Parathyroid adenoma (tissue), 2 donors: ENCODE measurements at regions not wholly inside any gene's neighbourhood (a gene's known extent, or its start where the extent isn't known, plus 50 kb on each side); places are given as distances from the start of the nearest gene placed in this dataset.

Experiments
- H2AFZ ChIP-seq: fragments of 300-600 bp; sonication (generic); one replicate; pipeline ENCODE4 v1.7.0; 2017; ENCODE audit warnings: antibody characterized with exemption, mild to moderate bottlenecking
- H3K27ac ChIP-seq: fragments of 300-600 bp; sonication (generic); one replicate; pipeline ENCODE4 v1.7.0; 2017
- H3K27me3 ChIP-seq: fragments of 300-600 bp; sonication (generic); one replicate; pipeline ENCODE4 v1.7.0; 2017; ENCODE audit warnings: low read length; ENCODE audit not compliant: control insufficient read depth, insufficient read depth
- H3K36me3 ChIP-seq: fragments of 300-600 bp; sonication (generic); one replicate; pipeline ENCODE4 v1.7.0; 2017; ENCODE audit warnings: low read length; ENCODE audit not compliant: control insufficient read depth, insufficient read depth
- H3K4me1 ChIP-seq: fragments of 300-600 bp; sonication (generic); one replicate; pipeline ENCODE4 v1.7.0; 2017; ENCODE audit warnings: control low read depth
- H3K4me2 ChIP-seq: fragments of 300-600 bp; sonication (generic); one replicate; pipeline ENCODE4 v1.7.0; 2017; ENCODE audit warnings: low read length
- H3K4me3 ChIP-seq: fragments of 300-600 bp; sonication (generic); one replicate; pipeline ENCODE4 v1.7.0; 2017; ENCODE audit warnings: low read depth, low read length
- H3K79me2 ChIP-seq: fragments of 300-600 bp; sonication (generic); one replicate; pipeline ENCODE4 v1.7.0; 2017; ENCODE audit warnings: control low read depth
- H3K9ac ChIP-seq: fragments of 300-600 bp; sonication (generic); one replicate; pipeline ENCODE4 v1.7.0; 2017; ENCODE audit warnings: mild to moderate bottlenecking
- H3K9me3 ChIP-seq: fragments of 300-600 bp; sonication (generic); one replicate; pipeline ENCODE4 v1.7.0; 2017; ENCODE audit warnings: low read length; ENCODE audit not compliant: control insufficient read depth
- CTCF ChIP-seq: fragments of 300-600 bp; sonication (generic); IDR thresholded peaks from one replicate; pipeline ENCODE4 v1.7.0; 2017; ENCODE audit warnings: antibody characterized with exemption, mild to moderate bottlenecking
- donor health status: primary hyperparathyroidism.

GRCh38 chr13:74678308-74678965, 544.2 kb upstream of the KLF12 start:
- TF ChIP-seq CTCF = no peak
- no peaks in the 10 kb centered on the region for H3K9me3 ChIP-seq
- no peak overlapping the region for H2AFZ ChIP-seq
- no peaks in the 10 kb centered on the region for H3K27me3 ChIP-seq
- no peak overlapping the region for H3K27ac ChIP-seq
- H3K79me2 ChIP-seq = no peaks in the 10 kb centered on the region
- H3K4me1 ChIP-seq = no peaks in the 10 kb centered on the region
- H3K9ac ChIP-seq = no peak overlapping the region
- no peaks in the 10 kb centered on the region for H3K36me3 ChIP-seq
- H3K4me2 ChIP-seq = no peak overlapping the region
- H3K4me3 ChIP-seq = no peak overlapping the region

GRCh38 chr13:74675972-74676371, 541.8 kb upstream of the KLF12 start:
- Histone ChIP-seq H3K27ac (no peak overlapping the region), H3K4me3 (no peak overlapping the region), H3K4me1 (no peaks in the 10 kb centered on the region), H3K9ac (no peak overlapping the region), H3K36me3 (no peaks in the 10 kb centered on the region), H3K9me3 (no peaks in the 10 kb centered on the region), H3K79me2 (no peaks in the 10 kb centered on the region), H3K27me3 (no peaks in the 10 kb centered on the region), H3K4me2 (no peak overlapping the region), H2AFZ (no peak overlapping the region)
- no peak for TF ChIP-seq CTCF

GRCh38 chr13:74675182-74675581, 541.0 kb upstream of the KLF12 start:
- Histone ChIP-seq H3K27ac (no peak overlapping the region), H3K27me3 (no peaks in the 10 kb centered on the region), H3K36me3 (no peaks in the 10 kb centered on the region), H3K79me2 (no peaks in the 10 kb centered on the region), H3K4me1 (no peaks in the 10 kb centered on the region), H3K4me3 (no peak overlapping the region), H3K9ac (no peak overlapping the region), H3K4me2 (no peak overlapping the region), H2AFZ (no peak overlapping the region), H3K9me3 (no peaks in the 10 kb centered on the region)
- TF ChIP-seq CTCF = no peak

- no peaks in the 10 kb centered on the region for H3K79me2 ChIP-seq
- no peak for TF ChIP-seq CTCF
- H3K4me2 ChIP-seq = no peak overlapping the region
- no peaks in the 10 kb centered on the region for H3K9me3 ChIP-seq
- H3K27me3 ChIP-seq = no peaks in the 10 kb centered on the region
- no peaks in the 10 kb centered on the region for H3K36me3 ChIP-seq
- H2AFZ ChIP-seq = no peak overlapping the region
- no peak overlapping the region for H3K27ac ChIP-seq
- H3K4me1 ChIP-seq = no peaks in the 10 kb centered on the region
- no peak overlapping the region for H3K4me3 ChIP-seq
- no peak overlapping the region for H3K9ac ChIP-seq
These were observed 540.5 kb upstream of the KLF12 start for GRCh38 chr13:74674720-74675119.

GRCh38 chr13:74669149-74669548, 534.9 kb upstream of the KLF12 start:
- H3K4me1 ChIP-seq = no peaks in the 10 kb centered on the region
- H3K79me2 ChIP-seq = no peaks in the 10 kb centered on the region
- no peaks in the 10 kb centered on the region for H3K36me3 ChIP-seq
- H3K27me3 ChIP-seq = no peaks in the 10 kb centered on the region
- no peak overlapping the region for H3K27ac ChIP-seq
- H2AFZ ChIP-seq = no peak overlapping the region
- no peaks in the 10 kb centered on the region for H3K9me3 ChIP-seq
- no peak overlapping the region for H3K4me3 ChIP-seq
- no peak overlapping the region for H3K4me2 ChIP-seq
- no peak for TF ChIP-seq CTCF
- no peak overlapping the region for H3K9ac ChIP-seq
